HFF-Myc (cell line): ENCODE measurements at regions not wholly inside any gene's neighbourhood (a gene's known extent, or its start where the extent isn't known, plus 50 kb on each side); places are given as distances from the start of the nearest gene placed in this dataset.

ENCODE experiments used
- DNase-seq: peaks from one replicate; pipeline ENCODE4 v3.0.0-alpha.2; 2011; ENCODE audit warnings: low read depth; ENCODE audit errors: extremely low read depth
- H3K4me3 ChIP-seq: replicated peaks from 2 replicates; pipeline ENCODE4 v1.5.1; 2011; ENCODE audit warnings: low read depth, mild to moderate bottlenecking, control low read depth, low read length
- CTCF ChIP-seq: IDR thresholded peaks from 2 replicates; pipeline ENCODE4 v1.5.1; 2012; ENCODE audit warnings: mild to moderate bottlenecking, low read depth, low read length, control low read depth; ENCODE audit errors: missing control alignments

DNA sequence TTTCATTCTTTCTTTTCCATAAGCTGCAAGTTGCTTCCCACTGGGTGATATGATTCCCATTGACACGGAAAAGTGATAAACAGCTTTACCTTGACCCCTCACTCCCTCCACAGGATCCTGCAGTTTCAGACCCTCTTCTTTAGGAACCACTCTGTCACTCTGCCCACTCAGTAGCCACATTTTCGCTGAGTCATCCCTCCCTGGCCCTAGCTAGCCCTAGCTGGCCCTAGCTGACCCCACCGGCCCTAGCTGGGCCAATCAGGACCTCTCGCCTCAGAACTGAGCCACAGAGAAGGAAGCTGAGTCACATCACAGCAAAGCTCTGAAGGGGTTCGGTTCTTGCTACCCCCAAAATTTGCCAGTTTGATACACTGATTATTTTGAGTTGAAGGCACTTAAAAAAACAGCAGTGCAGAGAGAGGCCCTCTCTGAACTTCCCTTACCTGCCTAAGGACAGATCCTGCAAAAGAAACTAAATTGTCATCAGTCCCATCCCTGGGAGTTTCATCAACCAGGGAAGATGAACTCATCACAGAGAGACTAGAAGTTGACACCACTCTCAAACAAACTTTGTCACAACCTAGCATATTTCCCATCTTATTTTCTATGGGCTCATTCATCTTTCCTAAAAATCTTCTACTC, 233.5 kb upstream of the PROK2 start:
- no peak for DNase-seq
- no peak for TF ChIP-seq CTCF

GRCh38 chr3:72017935-72018334, 233.0 kb upstream of the PROK2 start:
- no peak for DNase-seq
- TF ChIP-seq CTCF, result no peak
- no peak overlapping the region for H3K4me3 ChIP-seq

More for the DNA sequence above, 233.5 kb upstream of the PROK2 start:
- H3K4me3 ChIP-seq, result no peak overlapping the region

DNA sequence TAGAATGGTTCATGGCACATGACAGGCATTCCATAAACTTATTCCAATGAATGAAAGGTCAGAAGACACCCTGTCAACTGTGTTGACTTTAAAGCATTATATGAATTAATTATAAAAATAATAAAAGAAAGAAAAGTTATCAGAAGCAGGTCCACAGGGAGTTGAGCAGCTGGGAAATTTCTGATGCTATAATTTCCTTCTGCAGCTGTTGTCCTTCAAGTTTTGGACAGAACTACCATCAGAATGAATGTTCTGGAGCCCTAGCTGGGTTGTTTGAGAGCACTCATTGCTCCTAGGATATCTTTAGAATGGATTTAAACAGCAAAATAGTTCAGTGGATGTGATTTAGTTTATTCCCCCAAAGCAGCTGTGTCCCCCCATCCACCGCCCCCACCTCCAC, 232.4 kb upstream of the PROK2 start:
- no peak for TF ChIP-seq CTCF
- no peak overlapping the region for H3K4me3 ChIP-seq
- DNase-seq, result no peak

GRCh38 chr3:72015463-72015862, 230.5 kb upstream of the PROK2 start:
- DNase-seq, result no peak
- H3K4me3 ChIP-seq, result no peak overlapping the region
- no peak for TF ChIP-seq CTCF

DNA sequence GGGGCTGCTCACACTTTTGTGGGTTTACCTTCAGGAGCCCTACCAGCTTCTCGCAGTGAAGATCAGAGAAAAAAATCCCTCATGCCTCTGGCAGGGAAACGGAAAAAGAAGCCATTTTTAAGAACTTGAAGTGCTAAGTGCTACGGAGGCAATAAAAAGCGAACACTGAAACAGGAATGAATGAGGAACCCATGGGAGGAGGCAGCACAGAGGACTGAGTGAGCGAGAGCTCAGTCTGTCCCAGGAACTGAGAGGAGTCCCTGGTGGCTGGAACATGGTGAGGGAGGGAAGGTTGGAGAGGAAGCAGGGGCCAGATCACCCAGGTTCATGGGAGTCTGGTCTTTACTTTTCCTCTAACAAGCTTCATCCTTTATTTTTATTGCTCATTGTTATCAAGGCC, 228.1 kb upstream of the PROK2 start:
- no peak for DNase-seq
- TF ChIP-seq CTCF, result no peak
- H3K4me3 ChIP-seq, result no peak overlapping the region

DNA sequence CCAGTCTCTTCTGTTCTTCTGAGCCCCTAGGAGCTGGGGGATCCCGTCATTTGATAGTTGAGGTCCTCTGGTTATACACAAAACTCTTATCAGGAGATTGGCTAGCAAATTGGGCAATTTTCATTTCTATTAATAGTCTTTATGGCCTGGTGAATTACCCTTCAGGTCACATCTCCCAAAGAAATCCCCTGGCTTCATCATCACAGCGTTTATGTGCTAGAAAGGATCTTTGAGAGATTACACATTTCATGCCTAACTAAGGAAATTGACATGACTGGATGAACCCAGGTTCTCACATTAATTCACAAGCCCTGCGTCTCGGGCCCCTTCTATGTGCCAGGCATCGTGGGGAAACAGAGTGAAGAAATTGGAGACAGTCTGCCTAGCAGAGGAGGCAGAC, 227.4 kb upstream of the PROK2 start:
- TF ChIP-seq CTCF, result no peak
- DNase-seq, result no peak

GRCh38 chr3:72011485-72011884, 226.5 kb upstream of the PROK2 start:
- DNase-seq, result no peak
- no peak for TF ChIP-seq CTCF
- H3K4me3 ChIP-seq, result no peak overlapping the region

More for the DNA sequence above, 227.4 kb upstream of the PROK2 start:
- no peak overlapping the region for H3K4me3 ChIP-seq
